Heart left ventricle (tissue), 16 donors: ENCODE measurements at regions not wholly inside any gene's neighbourhood (a gene's known extent, or its start where the extent isn't known, plus 50 kb on each side); places are given as distances from the start of the nearest gene placed in this dataset.

ENCODE experiments used
- ATAC-seq, 4 donors: fragments of 200-7000 bp; cut with Tn5 transposase; one replicate each; pipeline ENCODE4 v1.9.1; 2020 to 2022; ENCODE audit warnings: moderate library complexity in 4 of 4, mild to moderate bottlenecking in 3 of 4, moderate number of reproducible peaks in 1 of 4
- DNase-seq, 5 donors: peaks; one replicate each; pipeline ENCODE4 v3.0.0-alpha.2; 2020
- H3K27ac ChIP-seq, 12 donors: fragments of 200-600 bp; sonication (generic) in 4 of 12; one replicate each; pipeline versions ENCODE4 v1.5.0 to v1.8.0; 2016 to 2022; ENCODE audit warnings: mild to moderate bottlenecking in 2 of 12
- H3K27me3 ChIP-seq, 9 donors: fragments of 200-600 bp; sonication (generic) in 2 of 9; one replicate each; pipeline versions ENCODE4 v1.5.1 to v1.8.0; 2016 to 2022; ENCODE audit warnings: mild to moderate bottlenecking in 3 of 9
- H3K36me3 ChIP-seq, 9 donors: fragments of 200-600 bp; sonication (generic) in 2 of 9; one replicate each; pipeline versions ENCODE4 v1.5.0 to v1.8.0; 2018 to 2022; ENCODE audit warnings: mild to moderate bottlenecking in 2 of 9
- H3K4me1 ChIP-seq, 12 donors: fragments of 200-600 bp; sonication (generic) in 4 of 12; one replicate each; pipeline versions ENCODE4 v1.5.0 to v1.8.0; 2016 to 2022; ENCODE audit warnings: mild to moderate bottlenecking in 3 of 12
- H3K4me3 ChIP-seq, 12 donors: fragments of 200-600 bp; sonication (generic) in 4 of 12; one replicate each; pipeline versions ENCODE4 v1.5.0 to v1.8.0; 2017 to 2022; ENCODE audit warnings: mild to moderate bottlenecking in 9 of 12, moderate library complexity in 4 of 12
- H3K9me3 ChIP-seq, 12 donors: fragments of 200-600 bp; sonication (generic) in 4 of 12; one replicate each; pipeline versions ENCODE4 v1.5.0 to v1.8.0; 2016 to 2022; ENCODE audit warnings: mild to moderate bottlenecking in 1 of 12
- CTCF ChIP-seq, 12 donors: fragments of 200-600 bp; sonication (generic) in 4 of 12; IDR thresholded peaks; one replicate each; pipeline versions ENCODE4 v1.5.0 to v1.8.0; 2018 to 2022; ENCODE audit warnings: antibody characterized with exemption in 12 of 12, mild to moderate bottlenecking in 5 of 12
- POLR2A ChIP-seq, 2 donors: fragments of 450-650 bp; IDR thresholded peaks; one replicate each; pipeline ENCODE4 v1.6.1; 2017; ENCODE audit warnings: antibody characterized with exemption in 2 of 2, mild to moderate bottlenecking in 2 of 2, moderate library complexity in 2 of 2
- WGBS, 4 donors: extraction: QIAGEN DNeasy Blood & Tissue Kit in 2 of 4; methylation state at CpG; one replicate each; pipeline versions ENCODE4 v1.1.5 to v1.1.7; 2013 to 2018; 5-methylcytosine and 5-hydroxymethylcytosine counted together
- intact Hi-C, 10 donors: fragments of 100-400 bp; cut with DNase I; formaldehyde crosslinking; loops; one replicate each; pipeline versions ENCODE4 v1.11.1 to v1.14.2; 2022
- donor health status: ischemic (EF 13 %, LVEDD 7.1; RV severe dilation, severe dysfunction).
- donor health status: healthy with polysubstance abuse.
- donor health status: DM: no; HTN: yes; CAD: no.
- donor health status: DM: no; HTN: no; CAD: no.
- donor health status: ischemic (EF 25% LVEDD 6.9; RV normal size, moderate dysfunction).
- donor health status: ischemic (EF 25% LVEDD 5.7; RV mildly dilated, moderate dysfunction).
- donor health status: healthy.
- donor health status: DM: yes; HTN: yes; CAD: no.
- donor health status: ischemic (EF 35%, LVEDD 5.7; RV mildly dilated, moderate dysfunction).
- donor health status: nonischemic (EF 11% LVEDD 7.7; RV severe dilation, severe dysfunction).
- donor health status: DM: yes; HTN: yes; CAD: no.
- donor health status: PGD.
- donor health status: ischemic (EF 29% LVEDD 5.4; RV normal size, mild dysfunction).
- donor health status: nonischemic (EF 23%, LVEDD 6.1; RV moderate dilation, normal function).

- Histone ChIP-seq H3K4me1 (no peaks in the 10 kb centered on the region), H3K4me3 (no peak overlapping the region), H3K27me3 (peaks cover 0 to 49% (median 5%) of the 10 kb centered on the region in 9 donors), H3K36me3 (no peaks in the 10 kb centered on the region), H3K9me3 (no peaks in the 10 kb centered on the region), H3K27ac (no peak overlapping the region)
- TF ChIP-seq CTCF (IDR thresholded peaks at IDR 0.05): no peak
- TF ChIP-seq POLR2A (IDR thresholded peaks at IDR 0.05): no peak
- ATAC-seq (no peak), DNase-seq (no peak)
- intact Hi-C loops: no loop called here
- 55 to 69% (median 59%) methylated on average over 9 of the region's 9 CpGs for WGBS, 4 donors
These were observed 191.7 kb downstream of the IRF8 start for GRCh38 chr16:86090461-86091170.

GRCh38 chr16:86091976-86092375 lies 193.0 kb downstream of the IRF8 start:
- H3K9me3 ChIP-seq: no peaks in the 10 kb centered on the region
- 92 to 95% (median 93%) methylated on average over 7 of the region's 7 CpGs for WGBS, 4 donors
- intact Hi-C loops: no loop called here
- H3K27ac ChIP-seq: no peak overlapping the region
- peaks cover 0 to 44% (median 5%) of the 10 kb centered on the region in 9 donors for H3K27me3 ChIP-seq
- TF ChIP-seq POLR2A (IDR thresholded peaks at IDR 0.05): no peak
- TF ChIP-seq CTCF (IDR thresholded peaks at IDR 0.05): no peak
- no peak overlapping the region for H3K4me3 ChIP-seq
- no peaks in the 10 kb centered on the region for H3K36me3 ChIP-seq
- no peaks in the 10 kb centered on the region for H3K4me1 ChIP-seq
- no peak for DNase-seq
- no peak for ATAC-seq

GRCh38 chr16:86092586-86093480 lies 193.9 kb downstream of the IRF8 start:
- Histone ChIP-seq H3K27me3 (peaks cover 0 to 39% (median 6%) of the 10 kb centered on the region in 9 donors), H3K9me3 (no peaks in the 10 kb centered on the region), H3K36me3 (no peaks in the 10 kb centered on the region), H3K4me1 (no peaks in the 10 kb centered on the region), H3K4me3 (no peak overlapping the region), H3K27ac (no peak overlapping the region)
- DNase-seq (no peak), ATAC-seq (no peak)
- WGBS, 4 donors: 91 to 93% (median 91%) methylated on average over 27 of the region's 27 CpGs
- TF ChIP-seq CTCF (IDR thresholded peaks at IDR 0.05) (no peak), POLR2A (IDR thresholded peaks at IDR 0.05) (no peak)
- intact Hi-C loops: no loop called here
